GM21717 (cell line): ENCODE measurements at regions not wholly inside any gene's neighbourhood (a gene's known extent, or its start where the extent isn't known, plus 50 kb on each side); places are given as distances from the start of the nearest gene placed in this dataset.
"Not testable (repeated sequence)": the region's sequence is repeated elsewhere in the genome, so short reads cannot be mapped to it uniquely, and the experiment has no call there.

Experiments used
- ATAC-seq: cut with Tn5 transposase; IDR thresholded peaks from one replicate; pipeline ENCODE4 v1.9.1; 2021; ENCODE audit warnings: mild to moderate bottlenecking, moderate library complexity; ENCODE audit not compliant: unreplicated experiment

- ATAC-seq = no peak
These were observed 108.7 kb upstream of the KMT2C start for GRCh38 chr7:152544481-152544927.

- ATAC-seq = no peak
These were observed 108.0 kb upstream of the KMT2C start for GRCh38 chr7:152543799-152544198.

- ATAC-seq = no peak
These were observed 106.1 kb upstream of the KMT2C start for GRCh38 chr7:152541892-152542291.

GRCh38 chr7:152539190-152539495 is 103.3 kb upstream of the KMT2C start:
- not testable (repeated sequence) for ATAC-seq

- ATAC-seq = not testable (repeated sequence)
These were observed 102.8 kb upstream of the KMT2C start for GRCh38 chr7:152538346-152539189.

GRCh38 chr7:152537639-152538038 is 101.8 kb upstream of the KMT2C start:
- ATAC-seq = no peak

GRCh38 chr7:152528612-152529011 is 92.8 kb upstream of the KMT2C start:
- no peak for ATAC-seq

GRCh38 chr7:152527610-152528032 is 91.8 kb upstream of the KMT2C start:
- ATAC-seq = no peak

- ATAC-seq = no peak
These were observed 88.1 kb upstream of the KMT2C start for GRCh38 chr7:152523916-152524315.

- no peak for ATAC-seq
These were observed 86.8 kb upstream of the KMT2C start for GRCh38 chr7:152522571-152523067.

- no peak for ATAC-seq
These were observed 85.9 kb upstream of the KMT2C start for GRCh38 chr7:152521420-152522337.

- no peak for ATAC-seq
These were observed 85.1 kb upstream of the KMT2C start for GRCh38 chr7:152520861-152521302.

- ATAC-seq = no peak
These were observed 83.5 kb upstream of the KMT2C start for GRCh38 chr7:152519290-152519689.

GRCh38 chr7:152516216-152516615 is 80.4 kb upstream of the KMT2C start:
- ATAC-seq = no peak

- not testable (repeated sequence) for ATAC-seq
These were observed 79.6 kb upstream of the KMT2C start for GRCh38 chr7:152515266-152515950.

GRCh38 chr7:152514771-152515105 is 78.9 kb upstream of the KMT2C start:
- ATAC-seq = no peak

GRCh38 chr7:152513861-152514770 is 78.3 kb upstream of the KMT2C start:
- no peak for ATAC-seq

- ATAC-seq = no peak
These were observed 76.9 kb upstream of the KMT2C start for GRCh38 chr7:152512706-152513105.

- ATAC-seq = no peak
These were observed 75.9 kb upstream of the KMT2C start for GRCh38 chr7:152511736-152512135.

GRCh38 chr7:152508701-152509100 is 72.9 kb upstream of the KMT2C start:
- ATAC-seq = no peak
